ENCODE measurements at regions not wholly inside any gene's neighbourhood (a gene's known extent, or its start where the extent isn't known, plus 50 kb on each side); places are given as distances from the start of the nearest gene placed in this dataset.

DNA sequence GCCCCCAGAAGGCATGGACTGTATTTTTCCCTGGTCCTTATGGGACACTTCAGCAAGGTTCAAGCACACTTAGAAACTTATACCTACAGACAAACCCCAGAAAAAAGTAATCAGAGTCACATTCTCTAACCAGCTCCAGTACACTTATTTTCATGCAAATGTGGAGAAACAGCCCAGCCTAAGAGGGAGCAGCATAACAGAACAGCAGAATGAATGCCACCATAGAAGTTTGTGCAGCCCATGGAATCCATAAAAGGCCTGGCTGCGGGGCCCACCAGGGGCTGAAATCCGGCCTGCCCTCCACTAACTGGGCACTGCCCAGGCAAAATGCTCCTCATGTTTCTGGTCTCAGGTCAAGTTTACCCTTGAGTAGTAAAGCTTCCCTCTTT is 60.4 kb upstream of the ATP1A1 start:
- Histone ChIP-seq H3K4me3 (ENCODE audit: low read length) (no peak overlapping the region), H2AK5ac (ENCODE audit: low read length) (no peak overlapping the region), H3K4me2 (ENCODE audit: low read length) (no peak overlapping the region), H3K79me1 (ENCODE audit: low read length) (no peaks in the 10 kb centered on the region), H3K4me1 (ENCODE audit: control insufficient read depth, low read depth, low read length) (no peaks in the 10 kb centered on the region), H4K8ac (ENCODE audit: low read depth, low read length) (no peak overlapping the region), H3K27ac (ENCODE audit: low read depth, low read length) (no peak overlapping the region), H3K4ac (ENCODE audit: low read depth, low read length) (no peak overlapping the region), H3K56ac (ENCODE audit: low read length) (no peak overlapping the region), H2BK5ac (ENCODE audit: low read length) (no peak overlapping the region), H3K79me2 (ENCODE audit: control insufficient read depth, insufficient read depth, low read length) (no peaks in the 10 kb centered on the region), H3K27me3 (ENCODE audit: insufficient read depth, low read length, poor library complexity) (no peaks in the 10 kb centered on the region), H4K5ac (ENCODE audit: low read length) (no peak overlapping the region), H3K23ac (ENCODE audit: low read length) (no peak overlapping the region), H3K18ac (ENCODE audit: low read length) (no peak overlapping the region), H3K36me3 (ENCODE audit: control insufficient read depth, insufficient read depth, low read length) (no peaks in the 10 kb centered on the region), H3K9ac (ENCODE audit: low read length) (no peak overlapping the region), H2BK15ac (replicated peaks; ENCODE audit: low read depth) (no peak overlapping the region), H2BK120ac (ENCODE audit: low read depth, low read length) (no peak overlapping the region)
- DNase-seq = no peak
- no CpG with 5 or more reads among the region's 2 CpGs for WGBS (ENCODE audit: extremely low coverage, insufficient coverage, low lambda C conversion rate)

DNA sequence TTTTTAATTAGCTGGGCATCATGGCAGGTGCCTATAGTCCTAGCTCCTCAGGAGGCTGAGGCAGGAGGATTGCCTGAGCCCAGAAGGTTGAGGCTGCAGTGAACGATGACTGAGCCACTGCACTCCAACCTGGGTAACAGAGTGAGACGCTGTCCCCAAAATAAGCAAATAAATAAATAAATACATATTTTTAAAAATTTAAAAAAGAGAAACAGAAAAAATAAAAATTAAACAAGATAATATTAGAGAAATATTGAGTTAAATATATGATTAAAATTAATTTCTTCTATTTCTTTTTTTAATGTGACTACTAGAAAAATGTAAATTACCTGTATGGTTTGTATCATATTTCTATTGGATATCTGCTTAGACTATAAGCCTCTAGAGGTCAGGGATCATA is 59.3 kb upstream of the ATP1A1 start:
- WGBS (ENCODE audit: extremely low coverage, insufficient coverage, low lambda C conversion rate) = no CpG with 5 or more reads among the region's 2 CpGs
- H3K27ac ChIP-seq (ENCODE audit: low read depth, low read length) = no peak overlapping the region
- no peaks in the 10 kb centered on the region for H3K36me3 ChIP-seq (ENCODE audit: control insufficient read depth, insufficient read depth, low read length)
- no peak overlapping the region for H2AK5ac ChIP-seq (ENCODE audit: low read length)
- no peak overlapping the region for H2BK5ac ChIP-seq (ENCODE audit: low read length)
- H3K79me1 ChIP-seq (ENCODE audit: low read length) = no peaks in the 10 kb centered on the region
- no peak overlapping the region for H2BK120ac ChIP-seq (ENCODE audit: low read depth, low read length)
- H3K18ac ChIP-seq (ENCODE audit: low read length) = no peak overlapping the region
- no peaks in the 10 kb centered on the region for H3K4me1 ChIP-seq (ENCODE audit: control insufficient read depth, low read depth, low read length)
- DNase-seq = no peak
- H3K4ac ChIP-seq (ENCODE audit: low read depth, low read length) = no peak overlapping the region
- H3K4me3 ChIP-seq (ENCODE audit: low read length) = no peak overlapping the region
- H4K5ac ChIP-seq (ENCODE audit: low read length) = no peak overlapping the region
- no peaks in the 10 kb centered on the region for H3K27me3 ChIP-seq (ENCODE audit: insufficient read depth, low read length, poor library complexity)
- no peaks in the 10 kb centered on the region for H3K79me2 ChIP-seq (ENCODE audit: control insufficient read depth, insufficient read depth, low read length)
- H3K4me2 ChIP-seq (ENCODE audit: low read length) = no peak overlapping the region
- no peak overlapping the region for H3K9ac ChIP-seq (ENCODE audit: low read length)
- no peak overlapping the region for H4K8ac ChIP-seq (ENCODE audit: low read depth, low read length)
- H3K56ac ChIP-seq (ENCODE audit: low read length) = no peak overlapping the region
- H3K23ac ChIP-seq (ENCODE audit: low read length) = no peak overlapping the region
- H2BK15ac ChIP-seq (replicated peaks; ENCODE audit: low read depth) = no peak overlapping the region

DNA sequence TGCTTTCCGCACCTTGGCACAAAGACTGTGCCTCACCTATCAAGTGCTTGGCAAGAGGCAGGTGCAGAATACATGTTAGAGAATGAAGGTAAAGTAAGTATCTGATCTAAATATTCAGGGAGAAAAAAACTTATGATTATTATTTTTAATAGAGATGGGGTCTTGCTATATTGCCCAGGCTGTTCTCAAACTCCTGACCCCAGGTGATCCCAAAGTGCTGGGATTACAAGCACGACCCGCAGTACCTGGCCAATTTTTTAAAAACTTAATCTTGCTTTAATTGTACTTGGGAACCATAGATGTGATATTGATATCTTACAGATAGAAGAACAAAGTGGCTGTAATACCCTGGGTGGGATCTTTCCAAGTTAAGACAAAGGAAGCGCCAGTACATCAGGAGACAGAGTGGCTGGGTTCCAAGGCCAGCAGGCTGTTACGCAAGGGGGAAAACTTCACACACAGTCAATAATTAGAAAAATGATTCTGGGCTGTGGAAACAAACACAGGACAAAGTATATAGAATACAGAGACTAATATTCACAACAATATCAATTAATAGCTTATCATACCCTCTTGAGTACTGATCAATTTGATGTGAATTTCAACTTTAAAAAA is 58.6 kb upstream of the ATP1A1 start:
- Histone ChIP-seq H3K4me3 (ENCODE audit: low read length) (no peak overlapping the region), H3K18ac (ENCODE audit: low read length) (no peak overlapping the region), H4K5ac (ENCODE audit: low read length) (no peak overlapping the region), H2BK15ac (replicated peaks; ENCODE audit: low read depth) (no peak overlapping the region), H3K27me3 (ENCODE audit: insufficient read depth, low read length, poor library complexity) (no peaks in the 10 kb centered on the region), H3K4me2 (ENCODE audit: low read length) (no peak overlapping the region), H3K79me2 (ENCODE audit: control insufficient read depth, insufficient read depth, low read length) (no peaks in the 10 kb centered on the region), H3K23ac (ENCODE audit: low read length) (no peak overlapping the region), H2AK5ac (ENCODE audit: low read length) (no peak overlapping the region), H2BK5ac (ENCODE audit: low read length) (no peak overlapping the region), H3K56ac (ENCODE audit: low read length) (no peak overlapping the region), H3K4ac (ENCODE audit: low read depth, low read length) (no peak overlapping the region), H3K27ac (ENCODE audit: low read depth, low read length) (no peak overlapping the region), H3K79me1 (ENCODE audit: low read length) (no peaks in the 10 kb centered on the region), H3K36me3 (ENCODE audit: control insufficient read depth, insufficient read depth, low read length) (no peaks in the 10 kb centered on the region), H4K8ac (ENCODE audit: low read depth, low read length) (no peak overlapping the region), H2BK120ac (ENCODE audit: low read depth, low read length) (no peak overlapping the region), H3K9ac (ENCODE audit: low read length) (no peak overlapping the region), H3K4me1 (ENCODE audit: control insufficient read depth, low read depth, low read length) (no peaks in the 10 kb centered on the region)
- no CpG with 5 or more reads among the region's 5 CpGs for WGBS (ENCODE audit: extremely low coverage, insufficient coverage, low lambda C conversion rate)
- no peak for DNase-seq

DNA sequence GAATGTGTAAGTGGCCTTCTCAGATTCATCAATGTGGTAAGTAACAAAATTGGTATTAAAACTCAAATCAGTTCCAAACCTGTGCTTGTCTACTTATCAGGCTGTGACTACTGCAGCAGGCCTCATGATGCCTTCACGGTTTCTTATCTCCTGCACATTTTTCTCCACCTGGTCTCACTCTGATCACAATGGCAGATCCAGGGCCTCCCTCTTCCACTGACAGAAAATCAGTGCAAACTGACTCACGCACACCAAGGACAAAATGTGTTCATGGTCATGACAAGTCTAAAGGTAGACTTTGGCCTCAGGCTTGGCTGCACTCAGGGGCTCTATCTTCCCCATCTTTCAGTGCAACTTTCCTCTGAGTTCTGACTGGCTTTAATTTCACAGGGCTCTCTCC is 56.7 kb upstream of the ATP1A1 start:
- Histone ChIP-seq H3K79me2 (ENCODE audit: control insufficient read depth, insufficient read depth, low read length) (no peaks in the 10 kb centered on the region), H4K8ac (ENCODE audit: low read depth, low read length) (no peak overlapping the region), H3K4me3 (ENCODE audit: low read length) (no peak overlapping the region), H3K4me1 (ENCODE audit: control insufficient read depth, low read depth, low read length) (no peaks in the 10 kb centered on the region), H3K23ac (ENCODE audit: low read length) (no peak overlapping the region), H3K27me3 (ENCODE audit: insufficient read depth, low read length, poor library complexity) (no peaks in the 10 kb centered on the region), H3K79me1 (ENCODE audit: low read length) (no peaks in the 10 kb centered on the region), H3K18ac (ENCODE audit: low read length) (no peak overlapping the region), H3K9ac (ENCODE audit: low read length) (no peak overlapping the region), H3K36me3 (ENCODE audit: control insufficient read depth, insufficient read depth, low read length) (no peaks in the 10 kb centered on the region), H2AK5ac (ENCODE audit: low read length) (no peak overlapping the region), H3K4ac (ENCODE audit: low read depth, low read length) (no peak overlapping the region), H3K27ac (ENCODE audit: low read depth, low read length) (no peak overlapping the region), H4K5ac (ENCODE audit: low read length) (no peak overlapping the region), H2BK15ac (replicated peaks; ENCODE audit: low read depth) (no peak overlapping the region), H2BK5ac (ENCODE audit: low read length) (no peak overlapping the region), H3K4me2 (ENCODE audit: low read length) (no peak overlapping the region), H3K56ac (ENCODE audit: low read length) (no peak overlapping the region), H2BK120ac (ENCODE audit: low read depth, low read length) (no peak overlapping the region)
- WGBS (ENCODE audit: extremely low coverage, insufficient coverage, low lambda C conversion rate) = no CpG with 5 or more reads among the region's 2 CpGs
- DNase-seq = no peak

DNA sequence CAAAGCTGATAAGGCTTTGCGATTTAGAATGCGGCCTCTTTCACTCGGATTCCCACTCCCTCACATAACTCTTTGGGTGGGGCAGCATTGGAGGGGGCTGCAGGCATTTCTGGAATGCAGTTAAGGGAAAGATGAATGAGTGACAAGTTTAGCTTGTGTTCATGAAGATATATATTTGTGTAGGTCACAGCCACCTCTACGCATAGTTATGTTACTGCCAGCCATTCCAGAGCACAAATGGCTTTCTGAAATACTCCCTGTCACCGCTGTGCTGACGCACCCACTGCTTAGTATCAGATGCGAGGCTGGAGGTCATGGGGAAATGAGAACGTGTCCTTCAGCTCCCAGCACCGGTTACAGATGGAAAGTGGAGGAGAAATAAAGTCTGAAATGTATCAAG is 54.1 kb upstream of the ATP1A1 start:
- Histone ChIP-seq H3K79me2 (ENCODE audit: control insufficient read depth, insufficient read depth, low read length) (no peaks in the 10 kb centered on the region), H3K4me1 (ENCODE audit: control insufficient read depth, low read depth, low read length) (no peaks in the 10 kb centered on the region), H3K27ac (ENCODE audit: low read depth, low read length) (no peak overlapping the region), H4K5ac (ENCODE audit: low read length) (no peak overlapping the region), H3K36me3 (ENCODE audit: control insufficient read depth, insufficient read depth, low read length) (no peaks in the 10 kb centered on the region), H3K56ac (ENCODE audit: low read length) (no peak overlapping the region), H3K79me1 (ENCODE audit: low read length) (no peaks in the 10 kb centered on the region), H3K23ac (ENCODE audit: low read length) (no peak overlapping the region), H2BK5ac (ENCODE audit: low read length) (no peak overlapping the region), H3K4me3 (ENCODE audit: low read length) (no peak overlapping the region), H2BK15ac (replicated peaks; ENCODE audit: low read depth) (no peak overlapping the region), H3K9ac (ENCODE audit: low read length) (no peak overlapping the region), H4K8ac (ENCODE audit: low read depth, low read length) (no peak overlapping the region), H3K4ac (ENCODE audit: low read depth, low read length) (no peak overlapping the region), H2AK5ac (ENCODE audit: low read length) (no peak overlapping the region), H3K4me2 (ENCODE audit: low read length) (no peak overlapping the region), H3K18ac (ENCODE audit: low read length) (no peak overlapping the region), H3K27me3 (ENCODE audit: insufficient read depth, low read length, poor library complexity) (no peaks in the 10 kb centered on the region), H2BK120ac (ENCODE audit: low read depth, low read length) (no peak overlapping the region)
- peak; percentile 14 for DNase-seq
- no CpG with 5 or more reads among the region's 9 CpGs for WGBS (ENCODE audit: extremely low coverage, insufficient coverage, low lambda C conversion rate)

DNA sequence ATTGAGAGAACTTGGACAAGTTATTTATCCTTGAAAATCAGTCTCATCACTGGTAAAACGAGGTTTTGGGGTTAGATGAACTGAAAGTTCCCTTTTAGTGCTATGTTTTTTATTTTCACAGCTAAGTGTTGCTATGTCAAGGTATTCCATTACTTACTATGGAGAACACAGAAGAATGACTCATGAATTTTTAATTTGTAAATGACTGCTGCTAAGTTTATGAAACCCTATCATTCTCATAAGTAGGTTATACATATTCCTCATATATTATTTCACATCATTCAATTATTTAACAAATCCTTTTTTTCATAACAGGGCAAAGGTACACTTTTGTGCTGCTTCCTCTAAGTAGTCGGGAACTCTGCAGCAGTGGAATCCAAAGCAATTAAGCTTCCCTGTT is 52.2 kb upstream of the ATP1A1 start:
- H3K23ac ChIP-seq (ENCODE audit: low read length) = no peak overlapping the region
- H2BK120ac ChIP-seq (ENCODE audit: low read depth, low read length) = no peak overlapping the region
- H3K79me2 ChIP-seq (ENCODE audit: control insufficient read depth, insufficient read depth, low read length) = no peaks in the 10 kb centered on the region
- H2AK5ac ChIP-seq (ENCODE audit: low read length) = no peak overlapping the region
- H3K36me3 ChIP-seq (ENCODE audit: control insufficient read depth, insufficient read depth, low read length) = no peaks in the 10 kb centered on the region
- H3K4me3 ChIP-seq (ENCODE audit: low read length) = no peak overlapping the region
- no peak overlapping the region for H3K27ac ChIP-seq (ENCODE audit: low read depth, low read length)
- no CpG with 5 or more reads among the region's 2 CpGs for WGBS (ENCODE audit: extremely low coverage, insufficient coverage, low lambda C conversion rate)
- no peak overlapping the region for H4K8ac ChIP-seq (ENCODE audit: low read depth, low read length)
- no peak overlapping the region for H3K4ac ChIP-seq (ENCODE audit: low read depth, low read length)
- DNase-seq = no peak
- H3K4me2 ChIP-seq (ENCODE audit: low read length) = no peak overlapping the region
- no peak overlapping the region for H3K56ac ChIP-seq (ENCODE audit: low read length)
- H3K4me1 ChIP-seq (ENCODE audit: control insufficient read depth, low read depth, low read length) = no peaks in the 10 kb centered on the region
- no peak overlapping the region for H3K9ac ChIP-seq (ENCODE audit: low read length)
- H3K18ac ChIP-seq (ENCODE audit: low read length) = no peak overlapping the region
- no peaks in the 10 kb centered on the region for H3K27me3 ChIP-seq (ENCODE audit: insufficient read depth, low read length, poor library complexity)
- H3K79me1 ChIP-seq (ENCODE audit: low read length) = no peaks in the 10 kb centered on the region
- no peak overlapping the region for H4K5ac ChIP-seq (ENCODE audit: low read length)
- H2BK15ac ChIP-seq (replicated peaks; ENCODE audit: low read depth) = no peak overlapping the region
- H2BK5ac ChIP-seq (ENCODE audit: low read length) = no peak overlapping the region

All from mesendoderm (in vitro differentiated cells).